ENCODE measurements at regions not wholly inside any gene's neighbourhood (a gene's known extent, or its start where the extent isn't known, plus 50 kb on each side); places are given as distances from the start of the nearest gene placed in this dataset.

DNA sequence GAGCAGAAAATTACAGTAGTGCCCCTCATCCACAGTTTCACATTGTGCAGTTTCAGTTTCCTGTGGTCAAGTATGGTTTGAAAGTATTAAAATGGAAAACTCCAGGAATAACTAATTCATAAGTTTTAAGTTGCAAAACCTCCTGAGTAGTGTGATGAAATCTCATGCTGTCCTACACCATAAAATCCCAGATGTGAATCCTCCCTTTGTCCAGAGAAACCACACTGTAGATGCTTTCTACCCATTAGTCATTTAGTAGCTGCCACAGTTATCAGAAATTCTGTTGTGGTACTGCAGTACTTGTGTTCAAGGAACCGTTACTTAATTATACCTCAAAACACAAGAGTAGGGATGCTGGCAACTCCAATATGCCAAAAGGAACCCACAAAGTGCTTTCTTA is 74.7 kb downstream of the PTCHD4 start:
- TF ChIP-seq, protein P1, sequence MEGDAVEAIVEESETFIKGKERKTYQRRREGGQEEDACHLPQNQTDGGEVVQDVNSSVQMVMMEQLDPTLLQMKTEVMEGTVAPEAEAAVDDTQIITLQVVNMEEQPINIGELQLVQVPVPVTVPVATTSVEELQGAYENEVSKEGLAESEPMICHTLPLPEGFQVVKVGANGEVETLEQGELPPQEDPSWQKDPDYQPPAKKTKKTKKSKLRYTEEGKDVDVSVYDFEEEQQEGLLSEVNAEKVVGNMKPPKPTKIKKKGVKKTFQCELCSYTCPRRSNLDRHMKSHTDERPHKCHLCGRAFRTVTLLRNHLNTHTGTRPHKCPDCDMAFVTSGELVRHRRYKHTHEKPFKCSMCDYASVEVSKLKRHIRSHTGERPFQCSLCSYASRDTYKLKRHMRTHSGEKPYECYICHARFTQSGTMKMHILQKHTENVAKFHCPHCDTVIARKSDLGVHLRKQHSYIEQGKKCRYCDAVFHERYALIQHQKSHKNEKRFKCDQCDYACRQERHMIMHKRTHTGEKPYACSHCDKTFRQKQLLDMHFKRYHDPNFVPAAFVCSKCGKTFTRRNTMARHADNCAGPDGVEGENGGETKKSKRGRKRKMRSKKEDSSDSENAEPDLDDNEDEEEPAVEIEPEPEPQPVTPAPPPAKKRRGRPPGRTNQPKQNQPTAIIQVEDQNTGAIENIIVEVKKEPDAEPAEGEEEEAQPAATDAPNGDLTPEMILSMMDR (IDR thresholded peaks at IDR 0.05; ENCODE audit: poor library complexity), result no peak
- TF ChIP-seq EZH2phosphoT487 (IDR thresholded peaks at IDR 0.05; ENCODE audit: low read depth, severe bottlenecking, unreplicated experiment), result no peak

Data from hepatocyte (in vitro differentiated cells).